GM19397 (cell line): ENCODE measurements at regions not wholly inside any gene's neighbourhood (a gene's known extent, or its start where the extent isn't known, plus 50 kb on each side); places are given as distances from the start of the nearest gene placed in this dataset.
"Not testable (repeated sequence)": the region's sequence is repeated elsewhere in the genome, so short reads cannot be mapped to it uniquely, and the experiment has no call there.

Experiments used
- ATAC-seq: cut with Tn5 transposase; IDR thresholded peaks from one replicate; pipeline ENCODE4 v1.9.1; 2021; ENCODE audit warnings: mild to moderate bottlenecking, moderate library complexity; ENCODE audit not compliant: unreplicated experiment

DNA sequence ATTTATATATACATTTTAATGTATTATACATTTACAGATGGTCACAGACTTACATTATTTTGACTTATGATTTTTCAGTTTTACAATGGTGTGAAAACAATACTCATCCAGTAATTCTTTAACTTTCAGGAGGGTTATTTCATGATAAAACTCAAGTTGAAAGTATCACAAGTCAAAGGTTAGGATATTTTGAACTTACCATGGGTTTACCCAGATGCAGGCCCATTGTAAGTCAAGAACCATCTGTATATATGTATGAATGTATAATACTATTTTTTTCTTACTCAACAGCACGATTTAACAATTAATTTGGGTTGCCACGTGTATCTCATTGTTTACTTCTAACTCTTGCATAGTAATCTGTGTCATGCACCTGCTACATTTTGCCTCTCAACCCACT lies 1002.0 kb downstream of the OTOL1 start:
- ATAC-seq, result no peak

GRCh38 chr3:162507397-162507796 lies 1010.8 kb downstream of the OTOL1 start:
- ATAC-seq, result no peak

GRCh38 chr3:162512488-162512887 lies 1015.9 kb downstream of the OTOL1 start:
- ATAC-seq, result no peak

GRCh38 chr3:162517110-162517509 lies 1020.5 kb downstream of the OTOL1 start:
- no peak for ATAC-seq

GRCh38 chr3:162521669-162522068 lies 1025.1 kb downstream of the OTOL1 start:
- no peak for ATAC-seq

- no peak for ATAC-seq
These were observed 1028.6 kb downstream of the OTOL1 start for GRCh38 chr3:162525066-162525742.

DNA sequence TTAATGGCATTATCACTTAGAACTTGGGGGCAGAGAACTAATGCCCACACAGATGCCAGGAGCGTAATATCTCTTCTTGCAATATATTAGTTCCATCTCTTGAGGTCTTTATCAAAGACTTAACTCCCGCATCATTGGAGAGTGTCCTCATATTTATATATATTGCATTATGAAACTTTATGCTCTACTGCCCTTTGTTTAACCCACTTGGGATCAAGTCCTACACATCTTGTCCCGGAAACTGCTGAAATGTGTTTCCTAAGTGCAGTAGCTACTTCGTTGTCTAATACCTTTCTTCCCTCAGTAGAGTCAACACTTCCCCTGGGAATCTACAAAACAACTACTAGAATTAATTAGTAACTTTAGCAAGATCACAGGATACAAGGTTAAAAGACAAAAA lies 1029.2 kb downstream of the OTOL1 start:
- ATAC-seq, result no peak

- ATAC-seq, result no peak
These were observed 1037.8 kb downstream of the OTOL1 start for GRCh38 chr3:162534431-162534830.

GRCh38 chr3:162538491-162538890 lies 1041.9 kb downstream of the OTOL1 start:
- no peak for ATAC-seq

DNA sequence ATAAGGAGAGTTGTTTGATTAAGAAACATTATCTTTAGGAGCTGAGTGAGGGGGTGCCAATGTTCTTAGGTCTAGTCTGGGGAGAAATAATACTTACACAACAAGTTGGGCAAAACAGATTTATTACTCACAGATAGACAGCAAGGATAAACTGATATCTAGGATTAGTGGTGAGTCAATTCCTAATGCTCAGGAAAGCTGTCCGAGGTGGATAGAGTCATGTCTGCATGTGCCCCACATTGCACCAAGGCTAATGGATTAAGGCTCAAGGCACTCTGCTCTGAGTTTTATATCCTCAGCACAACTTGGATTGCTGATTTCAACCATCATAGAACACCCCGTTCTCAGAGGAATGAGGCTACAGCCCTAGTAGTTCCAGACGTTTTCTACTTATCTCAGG lies 1042.3 kb downstream of the OTOL1 start:
- no peak for ATAC-seq

DNA sequence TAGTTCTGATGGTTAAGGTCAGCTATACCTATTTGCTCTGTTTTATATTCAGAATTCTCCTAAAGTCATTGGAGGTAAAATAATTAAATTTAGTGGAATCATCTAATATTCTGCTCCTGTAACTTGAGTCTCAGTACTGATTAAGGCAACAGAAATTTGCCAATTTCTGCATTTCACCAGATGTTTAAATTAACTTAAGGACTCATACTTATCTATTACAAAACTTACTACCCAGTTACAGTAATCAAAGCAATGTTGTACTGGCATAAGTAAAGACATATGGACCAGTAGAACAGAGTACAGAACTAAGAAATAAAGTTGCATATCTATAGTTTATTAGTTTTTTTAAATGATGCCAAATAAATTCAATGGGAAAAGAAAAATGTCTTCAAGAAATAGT lies 1043.8 kb downstream of the OTOL1 start:
- ATAC-seq, result no peak

DNA sequence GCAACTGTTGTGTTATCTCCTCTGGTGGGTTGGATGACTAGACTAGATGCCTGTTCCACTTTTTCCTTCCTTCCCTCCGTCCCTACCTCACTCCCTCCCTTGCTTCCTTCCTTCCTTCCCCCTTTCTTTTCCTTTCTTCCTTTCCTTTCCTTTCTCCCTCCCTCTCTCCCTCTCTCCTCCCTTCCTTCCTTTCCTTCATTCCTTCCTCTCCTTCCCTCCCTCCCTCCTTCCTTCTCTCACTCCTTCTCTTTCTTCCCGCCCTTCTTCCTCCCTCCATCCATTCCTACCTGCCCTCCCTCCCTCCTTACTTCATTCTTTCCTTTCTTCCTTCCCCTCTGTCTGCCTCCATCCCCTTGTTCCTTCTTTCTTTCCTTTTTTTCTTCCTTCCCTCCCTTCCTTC lies 1045.3 kb downstream of the OTOL1 start:
- no peak for ATAC-seq

DNA sequence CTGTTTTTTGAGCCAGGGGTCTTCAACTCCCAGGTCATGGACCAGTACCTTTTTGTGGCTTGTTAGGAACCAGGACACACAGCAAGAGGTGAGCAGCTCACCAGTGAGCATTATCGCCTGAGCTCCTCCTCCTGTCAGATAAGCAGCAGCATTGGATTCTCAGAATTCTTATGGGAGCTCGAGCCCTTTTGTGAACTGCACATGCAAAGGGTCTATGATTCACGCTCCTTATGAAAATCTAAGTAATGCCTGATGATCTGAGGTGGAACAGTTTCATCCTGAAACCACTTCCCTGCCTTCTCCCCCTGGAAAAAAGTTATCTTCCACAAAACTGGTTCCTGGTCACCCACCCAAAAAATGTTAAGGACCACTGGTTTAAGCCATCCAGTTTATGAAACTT lies 1047.6 kb downstream of the OTOL1 start:
- ATAC-seq, result no peak

DNA sequence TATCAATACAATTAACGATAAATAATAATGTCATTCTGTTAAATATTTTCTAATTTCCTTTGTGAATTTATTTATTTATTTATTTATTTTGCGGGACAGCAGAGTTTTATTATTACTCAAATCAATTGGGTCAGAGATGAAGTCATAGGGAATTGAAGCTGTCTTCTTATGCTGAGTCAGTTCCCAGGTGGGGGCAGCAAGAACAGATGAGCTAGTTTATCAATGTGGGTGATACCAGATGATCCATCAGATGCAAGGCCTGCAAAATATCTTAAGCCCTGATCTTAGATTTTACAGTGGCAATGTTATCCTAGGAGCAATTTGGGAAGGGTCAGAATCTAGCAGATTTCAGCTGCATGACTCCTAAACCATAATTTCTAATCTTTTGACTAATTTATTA lies 1050.3 kb downstream of the OTOL1 start:
- ATAC-seq, result no peak

- ATAC-seq, result no peak
These were observed 1050.7 kb downstream of the OTOL1 start for GRCh38 chr3:162547321-162547720.

DNA sequence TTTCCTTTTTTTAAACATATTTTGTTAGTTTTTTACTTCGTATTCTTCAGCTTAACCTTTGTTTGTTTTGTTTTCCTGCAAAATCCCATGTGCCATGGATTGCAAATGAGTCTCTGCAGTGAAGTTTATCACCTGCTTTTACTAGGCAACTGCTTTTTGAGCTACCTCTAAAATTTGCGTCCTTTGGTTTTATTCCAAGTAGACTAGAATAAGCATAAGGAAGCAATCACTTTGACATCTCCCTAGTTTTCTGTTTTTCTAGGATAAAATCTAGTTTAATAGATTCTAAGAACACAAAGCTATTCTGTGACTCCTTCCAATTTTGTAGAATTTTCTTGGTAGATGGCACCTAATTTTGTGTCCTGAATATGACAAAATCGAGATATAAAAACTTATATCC lies 1059.2 kb downstream of the OTOL1 start:
- ATAC-seq, result no peak

- ATAC-seq, result no peak
These were observed 1061.4 kb downstream of the OTOL1 start for GRCh38 chr3:162558016-162558415.

DNA sequence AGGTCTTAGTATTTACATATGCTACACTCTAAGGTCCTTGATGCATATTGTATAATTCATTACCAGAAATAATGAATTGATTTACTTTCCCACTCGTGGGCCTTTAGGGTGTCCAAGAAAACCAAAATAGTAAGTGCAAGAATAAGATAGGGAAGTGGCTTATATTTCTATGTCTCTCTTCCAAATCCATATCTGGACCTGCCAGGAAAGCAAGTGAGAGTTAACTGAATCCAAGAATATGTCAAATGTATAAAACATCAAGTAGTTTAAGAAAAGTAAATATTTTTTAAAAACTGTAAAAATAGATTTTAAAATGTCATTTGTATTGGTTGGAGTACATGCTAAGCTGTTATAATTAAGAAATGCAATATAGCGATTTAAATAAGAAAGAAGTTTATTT lies 1072.1 kb downstream of the OTOL1 start:
- ATAC-seq, result no peak

DNA sequence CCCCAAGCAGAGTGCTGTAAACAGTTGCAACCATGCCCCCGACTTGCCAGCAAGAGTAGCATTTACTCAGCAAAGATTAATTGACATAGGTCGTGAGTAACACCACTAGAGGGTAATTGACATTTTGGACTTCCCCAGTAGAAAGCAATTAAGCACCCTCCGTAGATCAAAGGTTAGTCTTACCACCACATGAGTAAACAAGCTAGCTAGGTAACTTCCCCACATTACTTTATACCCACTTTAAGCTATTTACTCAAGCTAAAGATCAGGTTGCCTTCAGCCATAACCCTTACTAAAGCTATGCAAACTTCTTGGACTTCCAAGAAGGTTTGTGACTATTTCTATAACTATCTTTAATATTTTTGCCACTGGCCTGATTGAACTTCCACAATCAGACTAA lies 1072.7 kb downstream of the OTOL1 start:
- ATAC-seq, result no peak

DNA sequence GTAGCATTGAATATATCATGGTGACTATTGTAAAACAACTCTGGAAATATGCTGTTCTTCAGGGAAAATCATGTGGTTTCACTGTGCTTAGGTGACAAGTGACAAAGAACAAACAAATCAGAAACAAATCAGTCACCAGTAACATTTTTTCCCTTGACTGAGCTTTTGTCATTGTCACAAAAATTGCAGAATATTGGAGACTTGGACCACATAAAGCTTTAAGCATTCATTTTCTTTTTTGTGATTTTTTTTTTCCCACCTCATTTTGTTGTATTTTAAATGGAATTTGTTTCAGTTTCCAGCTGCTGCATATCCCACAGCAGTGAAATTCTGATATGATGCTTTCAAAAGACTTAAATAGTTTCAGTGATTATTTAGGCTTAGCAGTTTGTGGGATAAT lies 1088.4 kb downstream of the OTOL1 start:
- ATAC-seq, result no peak

DNA sequence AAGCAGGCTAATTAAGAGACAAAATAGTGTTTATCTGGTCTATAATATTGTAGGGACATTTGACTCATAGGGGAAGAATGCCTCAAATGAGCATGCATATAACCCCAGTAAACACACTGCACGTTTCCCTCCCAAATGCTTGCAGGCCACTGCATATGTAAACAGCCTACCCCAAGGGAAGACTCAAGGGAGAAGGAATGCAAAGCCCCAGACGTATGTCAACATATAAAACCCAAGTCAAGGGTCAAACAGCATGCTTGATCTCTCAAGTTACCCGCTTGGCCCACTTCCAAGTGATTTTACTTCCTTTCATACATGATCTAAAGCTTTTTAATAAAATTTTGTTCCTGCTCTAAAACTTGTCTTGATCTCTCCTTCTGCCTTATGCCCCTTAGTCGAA lies 1090.0 kb downstream of the OTOL1 start:
- no peak for ATAC-seq

GRCh38 chr3:162597226-162597625 lies 1100.6 kb downstream of the OTOL1 start:
- ATAC-seq, result no peak

DNA sequence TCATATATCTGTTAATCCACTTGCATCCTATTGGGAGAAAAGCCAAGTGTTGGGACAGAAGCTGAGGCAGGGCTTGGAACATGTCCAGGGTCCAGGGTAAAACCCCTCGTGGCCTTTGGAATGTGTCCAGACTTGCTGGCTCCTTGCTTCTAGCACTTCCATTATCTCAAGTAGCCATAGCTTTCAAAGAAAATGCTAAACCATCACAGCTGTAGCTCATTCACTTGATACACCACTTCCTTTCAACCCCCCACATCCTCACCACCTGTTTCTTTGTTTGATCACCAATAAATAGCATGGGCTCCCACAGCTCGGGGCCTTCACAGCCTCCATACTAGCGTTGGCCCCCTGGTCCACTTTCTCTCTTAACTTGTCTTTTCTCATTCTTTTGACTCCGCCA lies 1101.9 kb downstream of the OTOL1 start:
- not testable (repeated sequence) for ATAC-seq
